ENCODE measurements at regions not wholly inside any gene's neighbourhood (a gene's known extent, or its start where the extent isn't known, plus 50 kb on each side); places are given as distances from the start of the nearest gene placed in this dataset.

GRCh38 chr1:101360506-101360905 is 123.7 kb downstream of the S1PR1 start:
- TF ChIP-seq CTCF (IDR thresholded peaks at IDR 0.05) (no peak), POLR2A (IDR thresholded peaks at IDR 0.05) (no peak)

GRCh38 chr1:101363891-101364318 is 127.1 kb downstream of the S1PR1 start:
- intact Hi-C loops (cut with DNase I), result no loop called here
- no peaks in the 10 kb centered on the region for H3K36me3 ChIP-seq
- no peaks in the 10 kb centered on the region for H3K27me3 ChIP-seq
- H3K27ac ChIP-seq, result no peak overlapping the region
- peaks cover 6 to 22% of the 10 kb centered on the region in 2 donors for H3K4me1 ChIP-seq
- DNase-seq, result no peak
- TF ChIP-seq POLR2A (IDR thresholded peaks at IDR 0.05) (no peak), CTCF (IDR thresholded peaks at IDR 0.05) (no peak)
- no peak overlapping the region for H3K4me3 ChIP-seq (replicated peaks in 1 of 3)
- H3K9me3 ChIP-seq, result no peaks in the 10 kb centered on the region

More at GRCh38 chr1:101360506-101360905, 123.7 kb downstream of the S1PR1 start:
- WGBS, 2 donors, result 85 to 91% methylated on average over 2 to 3 of the region's 3 CpGs
- H3K36me3 ChIP-seq, result no peaks in the 10 kb centered on the region
- H3K9me3 ChIP-seq, result no peaks in the 10 kb centered on the region
- no peak overlapping the region for H3K4me3 ChIP-seq (replicated peaks in 1 of 3)
- peaks cover 2 to 9% of the 10 kb centered on the region in 2 donors for H3K4me1 ChIP-seq
- intact Hi-C loops (cut with DNase I), result no loop called here
- no peak for DNase-seq
- no peaks in the 10 kb centered on the region for H3K27me3 ChIP-seq
- no peak overlapping the region for H3K27ac ChIP-seq

GRCh38 chr1:101364370-101365120 is 127.7 kb downstream of the S1PR1 start:
- H3K9me3 ChIP-seq, result no peaks in the 10 kb centered on the region
- peaks cover 6 to 22% of the 10 kb centered on the region in 2 donors for H3K4me1 ChIP-seq
- H3K27me3 ChIP-seq, result no peaks in the 10 kb centered on the region
- no peak for DNase-seq
- H3K4me3 ChIP-seq (replicated peaks in 1 of 3), result no peak overlapping the region
- intact Hi-C loops (cut with DNase I), result no loop called here
- 92 to 95% methylated on average over 3 of the region's 3 CpGs for WGBS, 2 donors
- no peak overlapping the region for H3K27ac ChIP-seq
- H3K36me3 ChIP-seq, result no peaks in the 10 kb centered on the region
- no peak for TF ChIP-seq POLR2A (IDR thresholded peaks at IDR 0.05)
- TF ChIP-seq CTCF (IDR thresholded peaks at IDR 0.05), result no peak

- WGBS, 2 donors, result 62 to 68% methylated on average over 3 of the region's 3 CpGs
- no peak for DNase-seq
- TF ChIP-seq CTCF (IDR thresholded peaks at IDR 0.05) (no peak), POLR2A (IDR thresholded peaks at IDR 0.05) (no peak)
- Histone ChIP-seq H3K4me1 (peaks cover 6 to 22% of the 10 kb centered on the region in 2 donors), H3K9me3 (no peaks in the 10 kb centered on the region), H3K4me3 (replicated peaks in 1 of 3) (no peak overlapping the region), H3K27ac (no peak overlapping the region), H3K27me3 (no peaks in the 10 kb centered on the region), H3K36me3 (no peaks in the 10 kb centered on the region)
- intact Hi-C loops (cut with DNase I), result no loop called here
Observed at GRCh38 chr1:101365186-101365585, 128.4 kb downstream of the S1PR1 start.

GRCh38 chr1:101365878-101366277 is 129.1 kb downstream of the S1PR1 start:
- Histone ChIP-seq H3K36me3 (no peaks in the 10 kb centered on the region), H3K4me3 (replicated peaks in 1 of 3) (no peak overlapping the region), H3K27ac (no peak overlapping the region), H3K9me3 (no peaks in the 10 kb centered on the region), H3K27me3 (no peaks in the 10 kb centered on the region), H3K4me1 (peaks cover 6 to 22% of the 10 kb centered on the region in 2 donors)
- intact Hi-C loops (cut with DNase I), result no loop called here
- TF ChIP-seq POLR2A (IDR thresholded peaks at IDR 0.05), result no peak
- TF ChIP-seq CTCF (IDR thresholded peaks at IDR 0.05), result no peak
- DNase-seq, result no peak
- 77 to 80% methylated on average over 2 of the region's 2 CpGs for WGBS, 2 donors
